ENCODE measurements at regions not wholly inside any gene's neighbourhood (a gene's known extent, or its start where the extent isn't known, plus 50 kb on each side); places are given as distances from the start of the nearest gene placed in this dataset.

- H3K27ac ChIP-seq (ENCODE audit: low read depth, low read length), result no peak overlapping the region
- H2AFZ ChIP-seq (ENCODE audit: low read length, unreplicated experiment), result no peak overlapping the region
- no peaks in the 10 kb centered on the region for H3K79me2 ChIP-seq (ENCODE audit: control insufficient read depth, insufficient read depth, low read length, unreplicated experiment)
Measured at GRCh38 chr3:89049119-89049518, 58.3 kb upstream of the EPHA3 start.

DNA sequence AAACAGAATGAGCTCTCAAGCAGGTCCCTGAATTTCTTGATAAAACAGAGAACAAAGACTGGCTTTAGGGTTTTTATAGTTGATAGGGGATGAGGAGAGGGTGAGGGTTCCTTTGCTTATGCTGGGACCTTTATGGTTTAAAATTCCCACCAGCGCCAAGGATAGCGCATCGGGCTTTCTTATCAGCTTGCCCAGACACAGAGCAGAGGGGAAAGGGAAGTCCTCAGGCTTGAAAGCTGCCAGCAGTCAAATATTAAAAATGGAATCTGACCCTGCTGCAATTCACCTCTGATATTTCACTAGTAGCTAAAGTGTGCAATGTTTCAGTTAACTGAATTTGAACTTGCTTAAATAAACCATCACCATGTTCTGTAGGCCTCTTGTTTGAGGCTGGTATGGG is 55.0 kb upstream of the EPHA3 start:
- H3K4me1 ChIP-seq (ENCODE audit: control insufficient read depth, insufficient read depth, low read length, unreplicated experiment), result no peaks in the 10 kb centered on the region
- H3K4me3 ChIP-seq (ENCODE audit: low read depth, low read length), result no peak overlapping the region
- no peak overlapping the region for H2AFZ ChIP-seq (ENCODE audit: low read length, unreplicated experiment)
- no peaks in the 10 kb centered on the region for H3K27me3 ChIP-seq (ENCODE audit: insufficient read depth, low read length)
- H3K36me3 ChIP-seq (ENCODE audit: insufficient read depth, low read length), result no peaks in the 10 kb centered on the region
- no peaks in the 10 kb centered on the region for H3K79me2 ChIP-seq (ENCODE audit: control insufficient read depth, insufficient read depth, low read length, unreplicated experiment)
- H3K27ac ChIP-seq (ENCODE audit: low read depth, low read length), result no peak overlapping the region

More at GRCh38 chr3:89049119-89049518, 58.3 kb upstream of the EPHA3 start:
- H3K36me3 ChIP-seq (ENCODE audit: insufficient read depth, low read length), result no peaks in the 10 kb centered on the region
- no peaks in the 10 kb centered on the region for H3K4me1 ChIP-seq (ENCODE audit: control insufficient read depth, insufficient read depth, low read length, unreplicated experiment)
- no peaks in the 10 kb centered on the region for H3K27me3 ChIP-seq (ENCODE audit: insufficient read depth, low read length)
- H3K4me3 ChIP-seq (ENCODE audit: low read depth, low read length), result no peak overlapping the region

DNA sequence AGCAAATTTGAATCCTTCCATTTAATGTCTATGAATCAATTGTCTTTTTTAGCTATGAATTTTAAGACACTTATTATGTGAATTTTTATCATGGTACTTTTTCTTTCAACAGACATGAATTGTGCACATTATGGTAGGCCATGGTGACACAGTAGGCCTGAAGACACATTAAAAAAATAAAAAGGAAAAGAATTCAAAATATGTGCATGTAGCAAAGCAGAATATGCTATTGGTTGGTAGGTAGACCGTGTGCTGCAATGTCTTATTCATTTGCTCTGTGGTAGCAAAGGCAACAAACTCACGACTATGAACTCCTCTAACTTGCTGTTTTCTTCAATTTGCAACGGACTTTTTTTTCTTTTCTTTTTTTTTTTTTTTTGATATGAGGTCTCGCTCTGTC is 50.0 kb upstream of the EPHA3 start:
- H2AFZ ChIP-seq (ENCODE audit: low read length, unreplicated experiment), result no peak overlapping the region

More for the DNA sequence above, 50.0 kb upstream of the EPHA3 start:
- H3K4me1 ChIP-seq (ENCODE audit: control insufficient read depth, insufficient read depth, low read length, unreplicated experiment), result peaks cover 5% of the 10 kb centered on the region
- H3K27me3 ChIP-seq (ENCODE audit: insufficient read depth, low read length), result no peaks in the 10 kb centered on the region
- H3K4me3 ChIP-seq (ENCODE audit: low read depth, low read length), result no peak overlapping the region
- H3K79me2 ChIP-seq (ENCODE audit: control insufficient read depth, insufficient read depth, low read length, unreplicated experiment), result no peaks in the 10 kb centered on the region
- no peak overlapping the region for H3K27ac ChIP-seq (ENCODE audit: low read depth, low read length)
- no peaks in the 10 kb centered on the region for H3K36me3 ChIP-seq (ENCODE audit: insufficient read depth, low read length)
